ENCODE measurements at regions not wholly inside any gene's neighbourhood (a gene's known extent, or its start where the extent isn't known, plus 50 kb on each side); places are given as distances from the start of the nearest gene placed in this dataset.

- DNase-seq = no peak
Measured at GRCh38 chr18:77940566-77940965, 690.9 kb downstream of the GALR1 start.

GRCh38 chr18:77944533-77944932 lies 694.9 kb downstream of the GALR1 start:
- DNase-seq = no peak

- DNase-seq = no peak
Measured at GRCh38 chr18:77948567-77948966, 698.9 kb downstream of the GALR1 start.

GRCh38 chr18:77949355-77949973 lies 699.8 kb downstream of the GALR1 start:
- no peak for DNase-seq

DNA sequence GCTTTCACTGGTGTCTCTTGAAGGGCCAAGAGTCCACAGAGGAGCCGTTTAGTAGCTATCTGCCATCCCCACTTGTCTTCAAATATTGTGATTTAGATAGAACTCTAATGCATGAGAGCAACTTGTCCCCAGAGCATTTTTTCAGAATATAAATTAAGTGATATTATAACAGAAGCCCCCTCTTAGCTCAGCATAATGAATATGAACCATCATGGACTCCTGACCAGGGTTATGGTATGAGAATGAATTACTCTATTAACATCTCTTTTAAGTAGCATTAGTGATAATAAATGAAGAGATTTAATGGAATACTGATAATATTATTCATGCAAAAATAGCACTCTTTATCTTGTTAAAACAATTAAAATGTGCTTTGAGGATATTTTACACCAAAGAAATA lies 709.6 kb downstream of the GALR1 start:
- no peak for DNase-seq

GRCh38 chr18:77960791-77961410 lies 711.3 kb downstream of the GALR1 start:
- DNase-seq = no peak

DNA sequence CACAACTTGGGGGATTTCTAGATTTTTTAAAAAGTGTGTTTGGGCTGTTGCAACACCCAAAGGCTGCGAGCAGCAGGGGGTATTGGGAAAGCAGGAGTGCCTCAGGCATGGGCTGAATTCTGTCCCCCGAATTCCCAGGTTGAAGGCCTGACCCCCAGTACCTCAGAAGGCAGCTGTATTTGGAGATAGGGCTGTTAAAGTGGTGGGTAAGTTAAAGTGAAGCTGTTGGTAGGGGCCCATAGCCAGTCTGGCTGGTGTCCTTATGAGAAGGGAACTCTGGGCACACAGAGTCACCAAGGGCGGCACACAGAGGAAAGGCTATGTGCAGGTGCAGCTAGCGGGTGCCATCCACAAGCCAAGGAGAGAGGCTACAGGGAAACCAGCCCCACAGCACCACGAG lies 717.4 kb downstream of the GALR1 start:
- DNase-seq = no peak

- no peak for DNase-seq
Measured at GRCh38 chr18:77967791-77968190, 718.1 kb downstream of the GALR1 start.

DNA sequence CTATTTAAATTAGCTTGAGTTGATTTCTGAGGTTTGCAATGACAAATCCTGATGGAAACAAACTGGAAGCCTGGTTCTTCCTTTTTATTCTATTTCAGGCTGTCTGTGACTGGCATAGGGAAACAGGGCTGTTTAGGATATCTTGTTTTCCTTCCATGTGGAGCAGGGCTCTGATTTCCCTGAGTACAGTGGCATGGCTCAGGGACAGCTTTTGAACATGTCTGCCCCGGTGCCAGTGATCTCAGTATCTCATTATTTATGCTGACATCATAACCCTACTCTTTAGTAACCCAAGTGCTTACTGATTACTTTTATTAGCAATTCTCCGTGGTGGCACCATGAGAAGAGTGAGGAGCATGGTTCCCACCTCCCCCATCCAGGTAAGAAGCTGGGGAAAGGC lies 720.3 kb downstream of the GALR1 start:
- no peak for DNase-seq

DNA sequence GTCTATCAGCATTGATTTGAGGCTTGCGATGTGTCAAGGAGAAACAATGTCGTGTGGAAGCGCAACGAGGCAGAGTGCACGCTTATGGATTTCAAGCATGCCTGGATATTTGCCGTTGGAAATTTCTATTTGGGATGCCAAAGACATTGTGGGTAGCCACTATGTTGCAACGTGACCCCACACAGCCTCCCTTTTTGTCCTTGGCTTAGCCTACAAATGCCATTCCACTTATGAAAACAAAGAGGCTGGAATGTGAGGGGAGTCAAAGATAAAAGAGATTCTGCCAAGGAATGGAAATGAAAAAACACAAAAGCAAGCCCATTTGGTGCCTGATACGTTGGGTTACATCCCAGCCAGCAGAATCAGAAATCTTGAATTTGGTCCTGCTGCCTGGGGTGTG lies 721.2 kb downstream of the GALR1 start:
- no peak for DNase-seq

DNA sequence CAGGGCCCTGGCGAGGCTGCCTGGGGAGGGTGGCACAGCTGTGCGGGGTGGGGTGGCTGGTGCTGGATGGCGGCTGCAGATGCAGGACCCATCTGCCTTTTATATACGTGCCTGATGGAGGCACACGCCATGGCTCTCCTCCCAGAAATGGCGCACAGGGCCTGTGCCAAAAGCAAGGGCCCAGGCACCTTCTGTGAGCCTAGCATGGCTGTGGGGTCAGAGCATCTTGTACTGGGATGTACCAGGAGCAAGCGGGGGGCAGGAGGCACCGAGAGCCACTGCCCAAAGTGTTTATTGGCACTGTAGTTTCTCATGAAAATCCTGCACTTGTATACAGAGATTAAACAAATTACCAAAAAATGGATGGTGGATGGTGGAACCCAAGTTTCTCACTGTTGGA lies 724.1 kb downstream of the GALR1 start:
- no peak for DNase-seq

DNA sequence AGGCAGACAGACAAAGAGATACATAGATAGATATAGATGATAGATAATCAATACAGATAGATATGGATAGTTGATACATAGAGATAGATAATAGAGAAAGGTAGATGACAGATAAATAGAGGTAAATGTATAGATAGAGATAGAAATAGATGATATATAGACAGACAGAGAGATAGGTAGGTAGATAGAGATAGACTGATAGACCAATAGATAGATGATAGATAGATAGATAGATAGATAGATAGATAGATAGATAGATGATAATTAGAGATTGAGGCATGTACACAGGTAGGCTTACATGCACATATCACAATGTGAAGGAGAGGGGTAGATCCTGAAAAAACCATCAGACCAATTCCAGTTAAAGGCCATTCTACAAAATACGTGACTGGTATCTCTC lies 724.7 kb downstream of the GALR1 start:
- no peak for DNase-seq

- DNase-seq = no peak
Measured at GRCh38 chr18:77977331-77977730, 727.7 kb downstream of the GALR1 start.

GRCh38 chr18:77980275-77980674 lies 730.6 kb downstream of the GALR1 start:
- no peak for DNase-seq

- no peak for DNase-seq
Measured at GRCh38 chr18:77981874-77982273, 732.2 kb downstream of the GALR1 start.

DNA sequence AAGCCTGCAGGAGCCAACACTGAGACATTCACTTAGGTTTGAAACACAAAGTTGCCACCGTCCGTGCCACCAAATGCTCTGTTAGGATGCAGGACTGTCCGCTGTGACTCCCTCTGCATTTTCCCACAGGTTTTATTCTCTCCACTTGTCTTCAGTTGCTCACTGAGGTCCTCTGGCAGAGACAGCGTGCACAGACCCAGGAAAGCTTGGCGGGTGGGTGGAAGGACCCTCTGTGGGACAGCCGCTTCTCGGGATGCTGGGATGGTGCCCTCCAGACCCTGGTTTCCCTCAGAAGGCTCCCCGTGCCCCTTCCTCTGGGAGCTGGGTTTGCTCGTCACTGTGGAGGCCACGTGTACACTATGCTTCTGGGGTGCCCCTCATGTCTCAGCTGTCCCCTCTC lies 733.6 kb downstream of the GALR1 start:
- DNase-seq = no peak

GRCh38 chr18:77984178-77984577 lies 734.5 kb downstream of the GALR1 start:
- no peak for DNase-seq

DNA sequence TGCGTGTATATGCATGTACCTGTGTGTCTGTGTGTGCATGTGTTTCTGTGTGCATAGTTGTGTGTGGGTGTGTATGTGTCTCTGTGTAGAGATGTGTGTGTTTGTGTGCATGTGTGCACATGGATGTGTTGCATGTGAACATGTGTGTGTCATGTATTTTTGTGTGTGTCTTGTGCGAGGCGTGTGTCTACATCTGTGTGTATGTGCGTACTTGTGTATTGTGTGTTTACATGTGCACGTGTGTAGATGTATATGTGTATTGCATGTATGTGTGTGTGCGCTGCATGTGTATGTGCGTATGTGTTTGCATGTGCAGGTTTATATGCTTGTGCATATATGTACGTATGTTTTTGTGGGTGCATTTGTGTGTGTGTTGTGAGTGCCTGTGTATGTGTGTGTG lies 735.2 kb downstream of the GALR1 start:
- DNase-seq = no peak

- no peak for DNase-seq
Measured at GRCh38 chr18:77985526-77986281, 736.1 kb downstream of the GALR1 start.

- no peak for DNase-seq
Measured at GRCh38 chr18:77990131-77990530, 740.5 kb downstream of the GALR1 start.

DNA sequence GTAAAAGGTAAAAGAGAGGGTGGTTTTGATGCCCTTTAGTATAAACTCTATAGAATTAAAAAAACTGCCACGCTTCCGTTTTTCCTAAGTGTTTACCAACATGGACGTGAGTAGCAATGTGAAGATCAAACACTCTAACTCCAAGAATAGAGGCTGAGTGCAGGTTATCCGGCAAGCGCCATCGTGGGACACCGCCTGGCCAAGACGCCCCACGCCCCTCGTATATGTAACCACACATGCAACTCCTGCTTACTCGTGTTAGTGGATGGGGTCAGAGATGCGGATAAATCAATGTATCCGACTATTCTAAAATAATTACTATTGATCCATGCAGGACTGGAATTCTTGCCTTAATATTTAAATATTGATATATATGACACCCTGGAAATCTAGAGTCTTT lies 741.3 kb downstream of the GALR1 start:
- DNase-seq = no peak

GRCh38 chr18:77992057-77992456 lies 742.4 kb downstream of the GALR1 start:
- no peak for DNase-seq

DNA sequence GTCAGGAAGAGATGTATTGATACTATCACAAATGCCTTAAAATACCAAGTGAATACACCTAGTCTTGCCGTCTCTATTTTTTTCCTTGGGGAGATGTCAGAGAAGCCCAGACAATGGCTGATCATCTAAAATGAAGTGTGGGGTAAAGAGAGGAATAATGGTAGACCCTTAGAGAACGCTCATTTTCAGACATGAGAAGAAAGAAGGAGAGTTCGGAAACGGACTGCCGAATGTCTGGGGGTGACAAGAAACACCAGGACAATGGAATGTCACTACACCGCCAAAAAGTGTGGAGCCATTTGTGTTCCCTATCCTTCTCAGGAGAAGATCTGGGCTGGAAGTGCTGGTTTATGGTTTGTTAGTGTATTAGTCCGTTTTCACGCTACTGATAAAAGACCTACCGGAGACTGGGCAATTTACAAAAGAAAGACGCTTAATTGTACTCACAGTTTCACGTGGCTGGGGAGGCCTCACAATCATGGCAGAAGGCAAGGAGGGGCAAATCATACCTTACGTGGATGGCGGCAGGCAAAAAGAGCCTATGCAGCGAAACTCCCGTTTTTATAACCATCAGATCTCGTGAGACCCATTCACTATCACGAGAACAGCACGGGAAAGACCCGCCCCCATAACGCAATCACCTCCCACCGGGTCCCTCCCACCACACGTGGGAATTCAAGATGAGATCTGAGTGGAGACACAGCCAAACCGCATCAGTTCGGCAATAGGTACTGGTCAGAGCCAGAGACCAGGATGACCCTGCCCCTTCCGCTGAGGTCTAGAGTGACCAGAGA lies 743.7 kb downstream of the GALR1 start:
- DNase-seq = no peak

DNA sequence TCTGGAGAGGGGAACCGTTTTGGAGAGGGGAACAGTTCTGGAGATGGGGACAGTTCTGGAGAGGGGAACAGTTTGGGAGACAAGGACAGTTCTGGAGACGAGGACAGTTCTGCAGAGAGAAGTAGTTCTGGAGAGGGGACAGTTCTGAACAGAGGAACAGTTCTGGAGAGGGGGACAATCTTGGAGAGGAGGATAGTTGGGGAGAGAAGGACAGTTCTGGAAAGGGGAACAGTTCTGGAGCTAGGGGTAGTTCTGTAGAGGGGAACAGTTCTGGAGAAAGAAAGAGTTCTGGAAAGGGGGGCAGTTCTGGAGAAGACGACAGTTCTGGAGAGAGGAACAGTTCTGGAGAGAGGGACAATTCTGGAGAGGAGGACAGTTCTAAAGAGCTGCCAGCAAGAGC lies 745.9 kb downstream of the GALR1 start:
- DNase-seq = no peak
